ENCODE measurements at regions not wholly inside any gene's neighbourhood (a gene's known extent, or its start where the extent isn't known, plus 50 kb on each side); places are given as distances from the start of the nearest gene placed in this dataset.

DNA sequence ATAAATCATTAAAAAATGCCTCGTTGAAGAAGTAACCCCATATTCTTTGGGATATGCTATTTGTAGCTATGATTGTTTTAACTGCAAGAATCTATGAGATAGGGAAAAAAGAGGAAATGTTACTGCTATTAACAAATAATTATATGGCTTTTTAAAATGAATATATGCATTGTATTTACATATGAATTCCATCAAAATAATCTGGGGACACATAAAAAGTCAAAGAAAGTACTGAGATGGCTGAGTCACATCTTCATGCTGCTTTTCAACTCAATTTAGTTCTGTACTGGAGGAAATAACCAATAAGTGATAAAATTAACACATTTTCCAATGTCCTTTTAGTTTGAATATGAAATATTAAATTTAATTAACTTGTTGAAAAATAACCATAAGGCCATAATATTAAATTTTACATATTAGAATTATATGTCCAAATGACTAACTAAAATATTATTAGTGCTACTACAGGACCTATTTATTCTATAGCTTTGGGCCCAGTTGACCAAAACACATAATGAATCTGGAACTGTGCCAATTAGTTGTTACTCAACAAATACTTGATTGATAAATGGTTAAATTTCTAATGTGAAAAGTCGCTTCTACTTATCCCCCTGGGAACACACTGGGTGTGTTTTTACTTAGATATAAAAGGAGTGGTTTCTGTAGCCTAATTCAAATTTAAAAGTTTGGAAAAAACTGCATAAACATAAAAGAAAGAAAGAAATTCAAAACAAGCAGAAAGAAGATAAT lies 214.6 kb upstream of the PFKP start:
- H3K4me1 ChIP-seq (ENCODE audit: insufficient read depth), result no peaks in the 10 kb centered on the region
- H3K4me3 ChIP-seq, result no peak overlapping the region
- no peak overlapping the region for H3K27ac ChIP-seq
- intact Hi-C loops (cut with DNase I), result no loop called here
- no peak for DNase-seq
- no peaks in the 10 kb centered on the region for H3K36me3 ChIP-seq
- no peaks in the 10 kb centered on the region for H3K9me3 ChIP-seq
- no peak for TF ChIP-seq POLR2A (IDR thresholded peaks at IDR 0.05)
- TF ChIP-seq EP300 (IDR thresholded peaks at IDR 0.05), result no peak
- TF ChIP-seq, protein P1, sequence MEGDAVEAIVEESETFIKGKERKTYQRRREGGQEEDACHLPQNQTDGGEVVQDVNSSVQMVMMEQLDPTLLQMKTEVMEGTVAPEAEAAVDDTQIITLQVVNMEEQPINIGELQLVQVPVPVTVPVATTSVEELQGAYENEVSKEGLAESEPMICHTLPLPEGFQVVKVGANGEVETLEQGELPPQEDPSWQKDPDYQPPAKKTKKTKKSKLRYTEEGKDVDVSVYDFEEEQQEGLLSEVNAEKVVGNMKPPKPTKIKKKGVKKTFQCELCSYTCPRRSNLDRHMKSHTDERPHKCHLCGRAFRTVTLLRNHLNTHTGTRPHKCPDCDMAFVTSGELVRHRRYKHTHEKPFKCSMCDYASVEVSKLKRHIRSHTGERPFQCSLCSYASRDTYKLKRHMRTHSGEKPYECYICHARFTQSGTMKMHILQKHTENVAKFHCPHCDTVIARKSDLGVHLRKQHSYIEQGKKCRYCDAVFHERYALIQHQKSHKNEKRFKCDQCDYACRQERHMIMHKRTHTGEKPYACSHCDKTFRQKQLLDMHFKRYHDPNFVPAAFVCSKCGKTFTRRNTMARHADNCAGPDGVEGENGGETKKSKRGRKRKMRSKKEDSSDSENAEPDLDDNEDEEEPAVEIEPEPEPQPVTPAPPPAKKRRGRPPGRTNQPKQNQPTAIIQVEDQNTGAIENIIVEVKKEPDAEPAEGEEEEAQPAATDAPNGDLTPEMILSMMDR (IDR thresholded peaks at IDR 0.05), result no peak
- 11 to 15% (median 11%) methylated on average over 2 of the region's 2 CpGs for WGBS, 3 donors
- H3K27me3 ChIP-seq, result no peaks in the 10 kb centered on the region

DNA sequence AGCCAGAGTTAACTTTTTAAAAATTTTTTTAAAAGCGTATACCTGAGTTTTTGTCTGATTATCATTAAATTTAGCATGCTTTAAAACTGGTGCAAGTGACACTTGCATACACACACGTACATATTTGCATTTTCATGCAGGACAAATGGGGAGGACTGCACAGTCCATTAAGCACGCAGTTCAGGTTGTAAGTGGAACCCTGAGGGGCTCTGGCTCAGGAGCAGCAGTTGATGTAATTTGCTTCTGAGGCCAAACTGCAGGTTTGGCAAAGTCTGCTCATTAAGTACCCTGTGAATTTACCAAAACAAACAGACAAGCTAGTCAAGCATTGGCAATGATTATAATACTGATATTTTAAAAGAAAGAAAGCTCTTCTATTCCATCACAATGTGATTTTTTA lies 215.8 kb upstream of the PFKP start:
- no peak for TF ChIP-seq POLR2A (IDR thresholded peaks at IDR 0.05)
- TF ChIP-seq, protein P1 (IDR thresholded peaks at IDR 0.05), result no peak
- TF ChIP-seq EP300 (IDR thresholded peaks at IDR 0.05), result no peak
- Histone ChIP-seq H3K4me1 (ENCODE audit: insufficient read depth) (no peaks in the 10 kb centered on the region), H3K27ac (no peak overlapping the region), H3K9me3 (no peaks in the 10 kb centered on the region), H3K4me3 (no peak overlapping the region), H3K36me3 (no peaks in the 10 kb centered on the region), H3K27me3 (no peaks in the 10 kb centered on the region)
- intact Hi-C loops (cut with DNase I), result no loop called here
- WGBS, 3 donors, result 77 to 83% (median 82%) methylated on average over 3 of the region's 3 CpGs
- no peak for DNase-seq

DNA sequence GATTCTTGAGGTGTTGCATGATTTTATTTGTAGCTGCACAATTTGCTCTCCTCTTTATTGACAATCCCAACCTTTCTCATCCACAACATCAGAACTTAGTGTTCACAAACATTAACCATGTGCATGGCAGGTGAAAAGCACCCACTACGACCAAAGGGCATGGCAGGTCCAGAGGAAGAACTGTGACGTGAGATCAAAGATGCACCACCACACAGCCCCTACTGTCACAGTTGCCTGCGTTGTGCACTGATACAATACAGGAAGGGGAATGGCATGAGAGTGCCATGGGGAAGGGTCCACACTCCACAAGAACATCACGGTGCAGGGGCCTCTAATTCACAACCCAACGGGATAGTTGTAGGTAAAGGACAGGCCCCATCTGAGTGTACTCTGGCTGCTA lies 217.1 kb upstream of the PFKP start:
- H3K4me3 ChIP-seq, result no peak overlapping the region
- no peak overlapping the region for H3K27ac ChIP-seq
- no peak for DNase-seq
- intact Hi-C loops (cut with DNase I), result no loop called here
- 87 to 96% (median 95%) methylated on average over 5 of the region's 5 CpGs for WGBS, 3 donors
- H3K36me3 ChIP-seq, result no peaks in the 10 kb centered on the region
- no peaks in the 10 kb centered on the region for H3K9me3 ChIP-seq
- TF ChIP-seq, protein P1 (IDR thresholded peaks at IDR 0.05), result no peak
- TF ChIP-seq POLR2A (IDR thresholded peaks at IDR 0.05) (no peak), EP300 (IDR thresholded peaks at IDR 0.05) (no peak)
- no peaks in the 10 kb centered on the region for H3K27me3 ChIP-seq
- H3K4me1 ChIP-seq (ENCODE audit: insufficient read depth), result no peaks in the 10 kb centered on the region

DNA sequence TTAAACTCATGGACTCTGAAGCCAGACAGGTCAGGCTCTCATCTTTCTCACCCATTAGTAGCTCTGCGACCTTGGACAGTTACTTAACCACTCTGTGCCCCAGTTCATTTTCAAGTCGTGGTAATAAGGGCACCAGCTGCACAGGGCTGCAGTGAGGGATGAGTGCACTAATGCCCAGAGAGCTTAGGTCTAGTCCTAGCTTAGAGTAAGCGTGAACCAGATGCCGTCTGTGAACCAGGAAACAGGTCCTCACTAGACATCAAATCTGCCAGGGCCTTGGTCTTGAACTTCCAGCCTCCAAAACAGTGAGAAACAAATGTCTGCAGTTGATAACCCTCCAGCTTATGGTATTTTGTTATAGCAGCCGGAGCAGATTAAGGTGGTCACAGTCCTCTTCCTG lies 222.4 kb upstream of the PFKP start:
- DNase-seq, result no peak
- Histone ChIP-seq H3K27ac (no peak overlapping the region), H3K27me3 (no peaks in the 10 kb centered on the region), H3K36me3 (no peaks in the 10 kb centered on the region), H3K9me3 (no peaks in the 10 kb centered on the region), H3K4me1 (ENCODE audit: insufficient read depth) (no peaks in the 10 kb centered on the region), H3K4me3 (no peak overlapping the region)
- WGBS, 3 donors, result 81 to 86% (median 83%) methylated on average over 5 of the region's 5 CpGs
- intact Hi-C loops (cut with DNase I), result no loop called here
- TF ChIP-seq, protein P1 (IDR thresholded peaks at IDR 0.05), result no peak
- TF ChIP-seq EP300 (IDR thresholded peaks at IDR 0.05), result no peak
- TF ChIP-seq POLR2A (IDR thresholded peaks at IDR 0.05), result no peak
